Mesendoderm (in vitro differentiated cells): ENCODE measurements at regions not wholly inside any gene's neighbourhood (a gene's known extent, or its start where the extent isn't known, plus 50 kb on each side); places are given as distances from the start of the nearest gene placed in this dataset.
A peak's percentile ranks its signal among the peaks of the same experiment; 100 is the strongest.
"Not testable (repeated sequence)": the region's sequence is repeated elsewhere in the genome, so short reads cannot be mapped to it uniquely, and the experiment has no call there.

Experiments
- DNase-seq: peaks from one replicate; pipeline ENCODE4 v3.0.0; 2013
- H2AK5ac ChIP-seq: 2 replicates; pipeline ENCODE4 v1.6.1; 2013; ENCODE audit warnings: low read length, inconsistent platforms
- H2BK120ac ChIP-seq: 2 replicates; pipeline ENCODE4 v1.6.1; 2013; ENCODE audit warnings: low read depth, mild to moderate bottlenecking, low read length, moderate library complexity, mixed read lengths
- H2BK15ac ChIP-seq: replicated peaks from 2 replicates; pipeline ENCODE4 v1.6.1; 2013; ENCODE audit warnings: low read depth, mild to moderate bottlenecking, moderate library complexity
- H2BK5ac ChIP-seq: 2 replicates; pipeline ENCODE4 v1.6.1; 2013; ENCODE audit warnings: low read length, inconsistent platforms
- H3K18ac ChIP-seq: 2 replicates; pipeline ENCODE4 v1.6.1; 2013; ENCODE audit warnings: mild to moderate bottlenecking, low read length, mixed read lengths
- H3K23ac ChIP-seq: one replicate; pipeline ENCODE4 v1.6.1; 2013; ENCODE audit warnings: low read length
- H3K27ac ChIP-seq: 2 replicates; pipeline ENCODE4 v1.5.1; 2013; ENCODE audit warnings: low read depth, mild to moderate bottlenecking, inconsistent platforms, low read length, moderate library complexity
- H3K27me3 ChIP-seq: 2 replicates; pipeline ENCODE4 v1.6.1; 2013; ENCODE audit warnings: low read length, control low read depth, mild to moderate bottlenecking, inconsistent platforms; ENCODE audit not compliant: insufficient read depth, poor library complexity
- H3K36me3 ChIP-seq: 2 replicates; pipeline ENCODE4 v1.6.1; 2013; ENCODE audit warnings: low read length, inconsistent platforms; ENCODE audit not compliant: control insufficient read depth, insufficient read depth
- H3K4ac ChIP-seq: one replicate; pipeline ENCODE4 v1.6.1; 2013; ENCODE audit warnings: low read depth, mild to moderate bottlenecking, low read length, moderate library complexity
- H3K4me1 ChIP-seq: 2 replicates; pipeline ENCODE4 v1.6.1; 2013; ENCODE audit warnings: low read depth, low read length, inconsistent platforms; ENCODE audit not compliant: control insufficient read depth
- H3K4me2 ChIP-seq: 2 replicates; pipeline ENCODE4 v1.6.1; 2013; ENCODE audit warnings: low read length
- H3K4me3 ChIP-seq: 2 replicates; pipeline ENCODE4 v1.5.1; 2013; ENCODE audit warnings: mild to moderate bottlenecking, low read length
- H3K56ac ChIP-seq: one replicate; pipeline ENCODE4 v1.6.1; 2013; ENCODE audit warnings: low read length
- H3K79me1 ChIP-seq: 2 replicates; pipeline ENCODE4 v1.6.1; 2013; ENCODE audit warnings: low read length, inconsistent platforms
- H3K79me2 ChIP-seq: 2 replicates; pipeline ENCODE4 v1.6.1; 2013; ENCODE audit warnings: mild to moderate bottlenecking, low read length; ENCODE audit not compliant: control insufficient read depth, insufficient read depth
- H3K9ac ChIP-seq: 2 replicates; pipeline ENCODE4 v1.6.1; 2013; ENCODE audit warnings: low read length, inconsistent platforms
- H4K5ac ChIP-seq: one replicate; pipeline ENCODE4 v1.6.1; 2013; ENCODE audit warnings: low read length
- H4K8ac ChIP-seq: one replicate; pipeline ENCODE4 v1.6.1; 2013; ENCODE audit warnings: low read depth, mild to moderate bottlenecking, control low read depth, low read length, moderate library complexity
- WGBS: extraction: QIAGEN DNeasy Blood & Tissue Kit; methylation state at CpG from one replicate; pipeline ENCODE4 v1.1.7; 2013; ENCODE audit warnings: low lambda C conversion rate, missing lambda C conversion rate; ENCODE audit not compliant: insufficient coverage; ENCODE audit errors: extremely low coverage; 5-methylcytosine and 5-hydroxymethylcytosine counted together

- no peak for DNase-seq
- Histone ChIP-seq H2BK120ac (no peak overlapping the region), H3K4me2 (no peak overlapping the region), H3K18ac (no peak overlapping the region), H3K9ac (no peak overlapping the region), H2BK15ac (no peak overlapping the region), H3K79me1 (no peaks in the 10 kb centered on the region), H3K23ac (no peak overlapping the region), H3K4ac (no peak overlapping the region), H3K79me2 (no peaks in the 10 kb centered on the region), H3K56ac (no peak overlapping the region), H3K27me3 (no peaks in the 10 kb centered on the region), H2BK5ac (no peak overlapping the region), H3K4me1 (no peaks in the 10 kb centered on the region), H4K8ac (no peak overlapping the region), H4K5ac (no peak overlapping the region), H3K27ac (no peak overlapping the region), H3K4me3 (no peak overlapping the region), H3K36me3 (no peaks in the 10 kb centered on the region), H2AK5ac (no peak overlapping the region)
- no CpG with 5 or more reads among the region's 1 CpG for WGBS
Measured at GRCh38 chr2:130289780-130290179, 52.9 kb upstream of the IMP4 start.

DNA sequence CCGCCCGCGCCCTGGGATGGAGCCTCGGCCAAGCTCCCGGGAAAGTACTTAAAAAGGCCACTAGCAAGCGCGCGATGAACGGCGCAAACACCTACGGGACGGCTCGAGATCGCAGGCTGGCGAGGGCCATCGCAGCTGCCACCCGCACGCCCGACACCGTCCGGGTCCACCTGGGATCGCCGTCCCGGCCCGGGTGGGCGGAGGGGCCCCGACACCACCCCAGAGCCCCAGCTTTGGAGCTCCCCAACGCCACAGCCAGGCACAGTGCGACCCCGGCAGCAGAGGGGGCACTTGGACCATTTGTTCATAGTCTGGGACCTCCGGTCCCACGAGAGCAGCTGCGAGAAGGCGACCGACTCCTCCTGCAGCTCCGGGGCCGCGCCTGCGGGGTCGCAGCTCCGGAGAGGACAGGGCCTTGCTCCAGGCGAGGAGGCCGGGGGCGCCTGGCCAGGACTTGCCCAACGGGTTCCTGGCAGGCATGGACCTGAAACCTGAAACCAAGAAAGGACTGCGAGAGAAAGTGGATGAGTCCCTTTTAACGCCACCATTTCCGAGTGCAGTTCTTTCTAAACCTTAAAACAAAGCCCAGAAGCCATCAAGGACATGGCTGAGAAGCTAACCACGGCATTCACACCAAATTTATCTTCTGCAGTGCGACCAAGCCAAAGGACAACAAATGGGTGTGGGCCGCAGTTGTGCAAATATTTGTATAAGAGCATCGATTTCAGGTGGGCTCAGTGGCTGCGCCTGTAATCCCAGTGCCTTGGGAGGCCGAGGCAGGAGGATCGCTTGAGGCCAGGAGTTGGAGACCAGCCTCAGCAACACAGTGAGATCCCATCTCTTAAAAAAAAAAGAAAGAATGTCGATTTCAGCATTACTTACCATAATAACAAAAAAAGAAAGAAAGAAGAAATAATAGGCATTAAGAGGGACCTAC lies 54.0 kb upstream of the IMP4 start:
- DNase-seq, result peak; percentile 78
- Histone ChIP-seq H3K27me3 (no peaks in the 10 kb centered on the region), H3K4me2 (peak overlapping the region; percentile 25), H2BK15ac (no peak overlapping the region), H3K56ac (peak overlapping the region; percentile 64), H4K5ac (no peak overlapping the region), H3K23ac (no peak overlapping the region), H2BK120ac (no peak overlapping the region), H3K79me1 (no peaks in the 10 kb centered on the region), H3K4me3 (no peak overlapping the region), H3K36me3 (no peaks in the 10 kb centered on the region), H3K79me2 (no peaks in the 10 kb centered on the region), H2AK5ac (no peak overlapping the region), H3K9ac (no peak overlapping the region), H2BK5ac (no peak overlapping the region), H3K27ac (no peak overlapping the region), H3K4ac (no peak overlapping the region), H3K18ac (no peak overlapping the region), H4K8ac (no peak overlapping the region), H3K4me1 (no peaks in the 10 kb centered on the region)
- no CpG with 5 or more reads among the region's 56 CpGs for WGBS

- no CpG with 5 or more reads among the region's 14 CpGs for WGBS
- Histone ChIP-seq H3K4me3 (no peak overlapping the region), H3K79me1 (no peaks in the 10 kb centered on the region)
Measured at GRCh38 chr2:130287656-130288026, 55.1 kb upstream of the IMP4 start.

GRCh38 chr2:130286983-130287655 lies 55.6 kb upstream of the IMP4 start:
- DNase-seq, result no peak
- no peak overlapping the region for H3K23ac ChIP-seq
- no peak overlapping the region for H2BK15ac ChIP-seq
- no peak overlapping the region for H4K8ac ChIP-seq
- H3K9ac ChIP-seq, result no peak overlapping the region
- H3K4me2 ChIP-seq, result no peak overlapping the region
- H2BK5ac ChIP-seq, result no peak overlapping the region
- H3K4me1 ChIP-seq, result no peaks in the 10 kb centered on the region
- H3K27ac ChIP-seq, result no peak overlapping the region
- no peaks in the 10 kb centered on the region for H3K79me2 ChIP-seq
- H3K79me1 ChIP-seq, result no peaks in the 10 kb centered on the region
- WGBS, result no CpG with 5 or more reads among the region's 35 CpGs
- no peak overlapping the region for H2AK5ac ChIP-seq
- H3K56ac ChIP-seq, result no peak overlapping the region
- no peaks in the 10 kb centered on the region for H3K36me3 ChIP-seq
- H3K4ac ChIP-seq, result no peak overlapping the region
- no peak overlapping the region for H2BK120ac ChIP-seq
- H3K27me3 ChIP-seq, result no peaks in the 10 kb centered on the region
- no peak overlapping the region for H3K18ac ChIP-seq
- no peak overlapping the region for H3K4me3 ChIP-seq
- H4K5ac ChIP-seq, result no peak overlapping the region

More at GRCh38 chr2:130287656-130288026, 55.1 kb upstream of the IMP4 start:
- H3K23ac ChIP-seq, result no peak overlapping the region
- H3K56ac ChIP-seq, result no peak overlapping the region
- H3K9ac ChIP-seq, result no peak overlapping the region
- H3K27me3 ChIP-seq, result no peaks in the 10 kb centered on the region
- H4K5ac ChIP-seq, result no peak overlapping the region
- H3K4me1 ChIP-seq, result no peaks in the 10 kb centered on the region
- no peak overlapping the region for H2AK5ac ChIP-seq
- no peak overlapping the region for H3K4me2 ChIP-seq
- no peak for DNase-seq
- no peak overlapping the region for H4K8ac ChIP-seq
- no peak overlapping the region for H3K18ac ChIP-seq
- no peak overlapping the region for H2BK5ac ChIP-seq
- H3K79me2 ChIP-seq, result no peaks in the 10 kb centered on the region
- no peak overlapping the region for H2BK15ac ChIP-seq
- no peaks in the 10 kb centered on the region for H3K36me3 ChIP-seq
- H3K4ac ChIP-seq, result no peak overlapping the region
- H3K27ac ChIP-seq, result no peak overlapping the region
- no peak overlapping the region for H2BK120ac ChIP-seq

GRCh38 chr2:130283341-130283869 lies 59.3 kb upstream of the IMP4 start:
- H3K4me2 ChIP-seq, H3K18ac ChIP-seq, H2BK5ac ChIP-seq, H3K79me2 ChIP-seq, H3K56ac ChIP-seq, H4K5ac ChIP-seq, H3K36me3 ChIP-seq, H3K79me1 ChIP-seq, H2BK120ac ChIP-seq, H3K9ac ChIP-seq, H2AK5ac ChIP-seq, H2BK15ac ChIP-seq, H3K4me1 ChIP-seq, H3K23ac ChIP-seq, H3K4ac ChIP-seq, H4K8ac ChIP-seq, H3K4me3 ChIP-seq, H3K27me3 ChIP-seq, DNase-seq, H3K27ac ChIP-seq: not testable (repeated sequence)
- no CpG with 5 or more reads among the region's 7 CpGs for WGBS
